ENCODE measurements at regions not wholly inside any gene's neighbourhood (a gene's known extent, or its start where the extent isn't known, plus 50 kb on each side); places are given as distances from the start of the nearest gene placed in this dataset.

GRCh38 chr2:234555616-234556249, 58.9 kb upstream of the ARL4C start:
- TF ChIP-seq CTCF (conservative IDR thresholded peaks at IDR 0.05; ENCODE audit: low read depth, low read length), result no peak
- no peak for TF ChIP-seq EZH2 (IDR thresholded peaks at IDR 0.05; ENCODE audit: borderline replicate concordance, low read depth, low read length, poor library complexity, severe bottlenecking)

Measured in A673 (cell line).